K562 (cell line): ENCODE measurements at regions not wholly inside any gene's neighbourhood (a gene's known extent, or its start where the extent isn't known, plus 50 kb on each side); places are given as distances from the start of the nearest gene placed in this dataset.

ENCODE experiments used
- CXXC5 ChIP-seq: fragments of 250-450 bp; sonication (Bioruptor Pico); IDR thresholded peaks from 2 replicates; pipeline ENCODE4 v1.8.0; 2022; ENCODE audit warnings: inconsistent platforms, mild to moderate bottlenecking, moderate library complexity
- MTA2 ChIP-seq: fragments of 450-650 bp; IDR thresholded peaks from 2 replicates; pipeline ENCODE4 v1.6.1; 2016; ENCODE audit warnings: low read depth
- RBM17 ChIP-seq: fragments of 200-400 bp; formaldehyde crosslinking; IDR thresholded peaks from 2 replicates; pipeline ENCODE4 v1.6.1; 2017; ENCODE audit warnings: low read depth, mild to moderate bottlenecking, low read length, borderline replicate concordance
- STAT6 ChIP-seq: sonication (generic); formaldehyde crosslinking; IDR thresholded peaks from 2 replicates; pipeline ENCODE4 v1.8.1; 2023; ENCODE audit warnings: mild to moderate bottlenecking, missing genetic modification reagents
- ZBTB11 ChIP-seq, 3 experiments: fragments of 200-800 bp in 1 of 3; fragments of 250-450 bp in 1 of 3; fragments of 450-650 bp in 1 of 3; sonication (Bioruptor Pico) in 1 of 3; sonication (Bioruptor generic) in 1 of 3; formaldehyde crosslinking in 1 of 3; IDR thresholded peaks; 2 replicates each; pipeline versions ENCODE4 v1.6.1 to v1.8.0; 2016 to 2022; ENCODE audit warnings: mild to moderate bottlenecking in 2 of 3, missing genetic modification characterization in 2 of 3, missing compliant biosample characterization in 1 of 3, moderate library complexity in 1 of 3
- ZBTB40 ChIP-seq, 2 experiments: fragments of 450-650 bp in 1 of 2; sonication (generic) in 1 of 2; formaldehyde crosslinking in 1 of 2; IDR thresholded peaks; 2 replicates each; pipeline versions ENCODE4 v1.7.1 to v1.9.0; 2016 to 2022; ENCODE audit warnings: inconsistent platforms in 1 of 2, mild to moderate bottlenecking in 1 of 2, missing genetic modification reagents in 1 of 2
- ZNF398 ChIP-seq: fragments of 250-450 bp; sonication (Bioruptor Pico); IDR thresholded peaks from 2 replicates; pipeline ENCODE4 v1.8.0; 2021; ENCODE audit warnings: moderate library complexity, mild to moderate bottlenecking, inconsistent platforms
- ZNF766 ChIP-seq: fragments of 200-800 bp; sonication (Bioruptor generic); conservative IDR thresholded peaks from 2 replicates; pipeline ENCODE4 v1.6.1; 2016; ENCODE audit warnings: missing genetic modification characterization, missing compliant biosample characterization

DNA sequence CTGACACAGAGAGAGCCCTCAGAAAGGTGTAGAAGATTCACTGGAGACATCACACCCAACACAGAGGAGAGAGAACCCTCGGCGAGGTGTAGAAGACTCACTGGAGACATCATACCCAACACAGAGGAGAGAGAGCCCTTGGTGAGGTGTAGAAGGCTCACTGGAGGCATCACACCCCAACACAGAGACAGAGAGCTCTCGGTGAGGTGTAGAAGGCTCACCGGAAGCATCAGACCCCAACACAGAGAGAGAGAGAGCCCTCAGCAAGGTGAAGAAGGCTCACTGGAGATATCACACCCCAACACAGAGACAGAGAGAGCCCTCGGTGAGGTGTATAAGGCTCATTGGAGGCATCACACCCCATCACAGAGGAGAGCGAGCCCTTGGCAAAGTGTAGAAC is 826.5 kb downstream of the UQCRFS1 start (continued):
- no peak for TF ChIP-seq ZBTB40 (IDR thresholded peaks at IDR 0.05)
- TF ChIP-seq ZBTB40 (CRISPR knock-in tag; IDR thresholded peaks at IDR 0.05) = no peak
- TF ChIP-seq ZNF766 (CRISPR knock-in tag) = no peak
- no peak for TF ChIP-seq CXXC5 (CRISPR knock-in tag)
- TF ChIP-seq ZNF398 (CRISPR knock-in tag) = no peak
- no peak for TF ChIP-seq STAT6 (CRISPR knock-in tag)
- no peak for TF ChIP-seq RBM17
- TF ChIP-seq ZBTB11 (CRISPR knock-in tag; IDR thresholded peaks at IDR 0.05) = no peak
- no peak for TF ChIP-seq MTA2
